Uterus (tissue), 3 donors: ENCODE measurements at regions not wholly inside any gene's neighbourhood (a gene's known extent, or its start where the extent isn't known, plus 50 kb on each side); places are given as distances from the start of the nearest gene placed in this dataset.

ENCODE experiments used
- DNase-seq, 2 donors: peaks; one replicate each; pipeline ENCODE4 v3.0.0-alpha.2; 2019 to 2020
- H3K27ac ChIP-seq, 2 donors: fragments of 200-600 bp; sonication (generic); 1 replicate in 1 of 2; 2 replicates in 1 of 2; pipeline ENCODE4 v1.5.1; 2016 to 2018
- H3K27me3 ChIP-seq, 2 donors: fragments of 200-600 bp; sonication (generic); one replicate each; pipeline ENCODE4 v1.5.1; 2018 to 2019; ENCODE audit warnings: control low read depth in 1 of 2
- H3K36me3 ChIP-seq, 2 donors: fragments of 200-600 bp; sonication (generic); one replicate each; pipeline ENCODE4 v1.5.1; 2019; ENCODE audit warnings: control low read depth in 1 of 2
- H3K4me1 ChIP-seq, 2 donors: fragments of 200-600 bp; sonication (generic); one replicate each; pipeline ENCODE4 v1.5.1; 2018 to 2019; ENCODE audit warnings: control low read depth in 1 of 2
- H3K4me3 ChIP-seq, 2 donors: fragments of 200-600 bp; sonication (generic); 1 replicate in 1 of 2; 2 replicates in 1 of 2; pipeline ENCODE4 v1.5.1; 2018 to 2019; ENCODE audit warnings: mild to moderate bottlenecking in 1 of 2
- H3K9me3 ChIP-seq, 2 donors: fragments of 200-600 bp; sonication (generic); one replicate each; pipeline ENCODE4 v1.5.1; 2019; ENCODE audit warnings: control low read depth in 1 of 2
- CTCF ChIP-seq, 4 experiments: fragments of 200-600 bp in 2 of 4; fragments of 450-650 bp in 2 of 4; sonication (generic) in 2 of 4; IDR thresholded peaks; one replicate each; pipeline ENCODE4 v1.5.1; 2016 to 2019; ENCODE audit warnings: antibody characterized with exemption in 4 of 4, mild to moderate bottlenecking in 2 of 4, moderate library complexity in 1 of 4
- POLR2A ChIP-seq, 2 donors: fragments of 450-650 bp; IDR thresholded peaks; one replicate each; pipeline ENCODE4 v1.6.1; 2016; ENCODE audit warnings: antibody characterized with exemption in 2 of 2, mild to moderate bottlenecking in 1 of 2, moderate library complexity in 1 of 2
- intact Hi-C: fragments of 100-400 bp; cut with DNase I; formaldehyde crosslinking; loops from one replicate; pipeline ENCODE4 v1.15.1; 2023; ENCODE audit warnings: low total_unique reads
- donor health status: DM: yes; HTN: yes; CAD: no.

- peak; percentile 16 to 26 for DNase-seq
- no peak overlapping the region for H3K4me3 ChIP-seq
- H3K36me3 ChIP-seq: no peaks in the 10 kb centered on the region
- H3K4me1 ChIP-seq: no peaks in the 10 kb centered on the region
- no peaks in the 10 kb centered on the region for H3K9me3 ChIP-seq
- intact Hi-C loops: no loop called here
- H3K27ac ChIP-seq: no peak overlapping the region
- no peaks in the 10 kb centered on the region for H3K27me3 ChIP-seq
- TF ChIP-seq CTCF (IDR thresholded peaks at IDR 0.05): peak; percentile 32 to 39 (median 36)
- TF ChIP-seq POLR2A (IDR thresholded peaks at IDR 0.05): no peak
Observed at GRCh38 chr20:40160097-40160550, 528.9 kb downstream of the MAFB start.

- Histone ChIP-seq H3K36me3 (no peaks in the 10 kb centered on the region), H3K4me3 (no peak overlapping the region), H3K4me1 (no peaks in the 10 kb centered on the region), H3K27me3 (no peaks in the 10 kb centered on the region), H3K9me3 (no peaks in the 10 kb centered on the region), H3K27ac (no peak overlapping the region)
- DNase-seq: no peak
- TF ChIP-seq CTCF (IDR thresholded peaks at IDR 0.05) (no peak), POLR2A (IDR thresholded peaks at IDR 0.05) (no peak)
- intact Hi-C loops: no loop called here
Observed at GRCh38 chr20:40159276-40159675, 529.8 kb downstream of the MAFB start.

GRCh38 chr20:40156600-40157317 is 532.3 kb downstream of the MAFB start:
- no peaks in the 10 kb centered on the region for H3K9me3 ChIP-seq
- H3K4me3 ChIP-seq: no peak overlapping the region
- H3K27ac ChIP-seq: no peak overlapping the region
- no peaks in the 10 kb centered on the region for H3K27me3 ChIP-seq
- no peaks in the 10 kb centered on the region for H3K36me3 ChIP-seq
- TF ChIP-seq CTCF (IDR thresholded peaks at IDR 0.05) (no peak), POLR2A (IDR thresholded peaks at IDR 0.05) (no peak)
- H3K4me1 ChIP-seq: no peaks in the 10 kb centered on the region
- DNase-seq: no peak
- intact Hi-C loops: no loop called here

- Histone ChIP-seq H3K4me3 (no peak overlapping the region), H3K36me3 (no peaks in the 10 kb centered on the region), H3K27ac (no peak overlapping the region), H3K9me3 (no peaks in the 10 kb centered on the region), H3K27me3 (no peaks in the 10 kb centered on the region), H3K4me1 (no peaks in the 10 kb centered on the region)
- no peak for TF ChIP-seq CTCF (IDR thresholded peaks at IDR 0.05)
- no peak for TF ChIP-seq POLR2A (IDR thresholded peaks at IDR 0.05)
- intact Hi-C loops: no loop called here
- DNase-seq: no peak
Observed at GRCh38 chr20:40154514-40154913, 534.5 kb downstream of the MAFB start.

- Histone ChIP-seq H3K4me3 (no peak overlapping the region), H3K4me1 (no peaks in the 10 kb centered on the region), H3K9me3 (no peaks in the 10 kb centered on the region), H3K27me3 (no peaks in the 10 kb centered on the region), H3K36me3 (no peaks in the 10 kb centered on the region), H3K27ac (no peak overlapping the region)
- no peak for DNase-seq
- TF ChIP-seq CTCF (IDR thresholded peaks at IDR 0.05) (no peak), POLR2A (IDR thresholded peaks at IDR 0.05) (no peak)
- intact Hi-C loops: no loop called here
Observed at GRCh38 chr20:40148886-40149285, 540.1 kb downstream of the MAFB start.
